ENCODE measurements at regions not wholly inside any gene's neighbourhood (a gene's known extent, or its start where the extent isn't known, plus 50 kb on each side); places are given as distances from the start of the nearest gene placed in this dataset.
"Not testable (repeated sequence)": the region's sequence is repeated elsewhere in the genome, so short reads cannot be mapped to it uniquely, and the experiment has no call there.

DNA sequence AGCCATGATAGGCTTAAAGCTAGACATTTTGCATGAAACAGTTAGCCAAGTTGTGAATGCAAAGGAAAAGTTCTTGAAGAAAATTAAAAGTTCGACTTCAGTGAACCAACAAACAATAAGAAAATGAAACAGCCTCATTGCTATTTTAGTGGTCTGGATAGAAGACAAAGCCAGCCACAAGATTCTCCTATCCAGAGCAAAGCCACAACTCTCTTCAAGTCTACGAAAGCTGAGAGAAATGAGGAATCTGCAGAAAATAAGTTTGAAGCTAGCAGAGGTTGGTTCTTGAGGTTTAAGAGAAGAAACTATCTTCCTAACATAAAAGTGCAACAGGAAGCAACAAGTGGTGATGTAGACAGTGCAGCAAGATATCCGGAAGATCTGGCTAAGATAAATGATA, 271.4 kb upstream of the GRM3 start:
- DNase-seq (ENCODE audit: extremely low read depth, low read depth) = no peak
- TF ChIP-seq, protein P1, sequence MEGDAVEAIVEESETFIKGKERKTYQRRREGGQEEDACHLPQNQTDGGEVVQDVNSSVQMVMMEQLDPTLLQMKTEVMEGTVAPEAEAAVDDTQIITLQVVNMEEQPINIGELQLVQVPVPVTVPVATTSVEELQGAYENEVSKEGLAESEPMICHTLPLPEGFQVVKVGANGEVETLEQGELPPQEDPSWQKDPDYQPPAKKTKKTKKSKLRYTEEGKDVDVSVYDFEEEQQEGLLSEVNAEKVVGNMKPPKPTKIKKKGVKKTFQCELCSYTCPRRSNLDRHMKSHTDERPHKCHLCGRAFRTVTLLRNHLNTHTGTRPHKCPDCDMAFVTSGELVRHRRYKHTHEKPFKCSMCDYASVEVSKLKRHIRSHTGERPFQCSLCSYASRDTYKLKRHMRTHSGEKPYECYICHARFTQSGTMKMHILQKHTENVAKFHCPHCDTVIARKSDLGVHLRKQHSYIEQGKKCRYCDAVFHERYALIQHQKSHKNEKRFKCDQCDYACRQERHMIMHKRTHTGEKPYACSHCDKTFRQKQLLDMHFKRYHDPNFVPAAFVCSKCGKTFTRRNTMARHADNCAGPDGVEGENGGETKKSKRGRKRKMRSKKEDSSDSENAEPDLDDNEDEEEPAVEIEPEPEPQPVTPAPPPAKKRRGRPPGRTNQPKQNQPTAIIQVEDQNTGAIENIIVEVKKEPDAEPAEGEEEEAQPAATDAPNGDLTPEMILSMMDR (IDR thresholded peaks at IDR 0.05; ENCODE audit: low read depth, low read length) = no peak

DNA sequence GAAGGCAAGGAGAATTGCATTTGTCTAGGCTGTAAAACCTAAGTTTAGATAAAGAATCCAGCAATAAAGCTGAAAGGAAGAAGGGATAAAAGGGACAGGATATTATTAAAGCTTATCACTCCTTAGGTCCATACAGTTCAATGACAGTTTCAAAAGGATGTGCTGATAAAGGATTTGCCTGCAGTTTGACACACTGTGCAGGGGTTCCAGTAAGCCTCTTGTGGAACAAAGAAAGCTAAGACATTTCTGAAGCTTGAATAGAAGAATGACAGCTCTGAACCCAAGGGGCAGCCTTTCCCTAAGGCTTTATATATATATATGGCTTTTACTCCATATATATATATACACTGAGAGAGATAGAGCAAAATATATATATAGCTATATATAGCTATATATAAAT, 276.8 kb upstream of the GRM3 start:
- DNase-seq (ENCODE audit: extremely low read depth, low read depth) = no peak
- TF ChIP-seq, protein P1 (IDR thresholded peaks at IDR 0.05; ENCODE audit: low read depth, low read length) = no peak

DNA sequence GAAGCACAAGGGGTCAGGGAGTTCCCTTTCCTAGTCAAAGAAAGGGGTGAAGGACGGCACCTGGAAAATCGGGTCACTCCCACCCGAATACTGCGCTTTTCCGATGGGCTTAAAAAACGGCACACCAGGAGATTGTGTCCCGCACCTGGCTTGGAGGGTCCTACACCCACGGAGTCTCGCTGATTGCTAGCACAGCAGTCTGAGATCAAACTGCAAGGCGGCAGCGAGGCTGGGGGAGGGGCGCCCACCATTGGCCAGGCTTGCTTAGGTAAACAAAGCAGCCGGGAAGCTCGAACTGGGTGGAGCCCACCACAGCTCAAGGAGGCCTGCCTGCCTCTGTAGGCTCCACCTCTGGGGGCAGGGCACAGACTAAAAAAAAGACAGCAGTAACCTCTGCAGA, 303.3 kb upstream of the GRM3 start:
- not testable (repeated sequence) for DNase-seq (ENCODE audit: extremely low read depth, low read depth)

DNA sequence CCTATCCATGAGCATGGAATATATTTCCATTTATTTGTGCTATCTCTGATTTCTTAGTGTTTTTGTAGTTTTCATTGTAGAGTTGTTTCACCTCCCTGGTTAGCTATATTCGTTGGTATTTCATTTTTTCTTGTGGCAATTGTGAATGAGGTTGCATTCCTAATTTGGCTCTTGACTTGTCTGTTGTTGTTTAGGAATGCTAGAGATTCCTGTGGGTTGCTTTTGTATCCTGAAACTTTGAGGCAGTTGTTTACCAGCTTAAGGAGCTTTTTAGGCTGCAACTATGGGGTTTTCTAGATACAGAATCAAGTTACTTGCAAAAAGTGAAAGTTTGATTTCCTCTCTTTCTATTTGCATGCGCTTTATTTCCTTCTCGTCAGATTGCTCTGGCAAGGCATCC, 304.7 kb upstream of the GRM3 start:
- DNase-seq (ENCODE audit: extremely low read depth, low read depth) = no peak
- TF ChIP-seq, protein P1 (IDR thresholded peaks at IDR 0.05; ENCODE audit: low read depth, low read length) = no peak

DNA sequence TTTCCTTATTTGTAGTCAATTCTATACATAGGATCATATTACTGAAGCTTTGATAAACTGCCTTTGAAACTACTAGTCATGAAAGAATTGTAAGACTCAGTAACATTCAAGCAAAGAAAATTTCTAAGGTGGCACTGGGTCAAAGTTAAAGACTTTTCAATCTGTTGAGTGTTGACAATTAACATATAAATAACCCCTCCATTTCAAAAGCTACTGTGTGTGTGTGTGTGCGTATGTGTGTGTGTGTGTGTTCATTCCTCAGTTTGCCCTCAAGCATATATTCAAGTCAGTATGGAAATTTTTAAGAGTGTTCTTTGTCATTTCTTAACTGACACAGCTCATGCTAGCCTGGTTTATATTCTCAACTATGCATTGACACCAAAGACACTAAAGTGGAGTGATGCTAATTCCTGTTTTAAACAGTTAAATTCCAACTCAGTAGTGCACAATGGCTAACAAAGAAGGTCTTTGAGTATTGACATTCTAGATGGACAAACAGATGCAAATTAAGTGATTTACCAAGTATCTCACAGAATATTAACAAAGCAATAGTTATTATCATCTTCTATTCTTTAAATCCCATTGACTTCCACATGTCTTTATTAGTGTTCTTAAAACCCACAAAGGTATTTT, 314.8 kb upstream of the GRM3 start:
- no peak for DNase-seq (ENCODE audit: extremely low read depth, low read depth)
- TF ChIP-seq, protein P1 (IDR thresholded peaks at IDR 0.05; ENCODE audit: low read depth, low read length) = no peak

DNA sequence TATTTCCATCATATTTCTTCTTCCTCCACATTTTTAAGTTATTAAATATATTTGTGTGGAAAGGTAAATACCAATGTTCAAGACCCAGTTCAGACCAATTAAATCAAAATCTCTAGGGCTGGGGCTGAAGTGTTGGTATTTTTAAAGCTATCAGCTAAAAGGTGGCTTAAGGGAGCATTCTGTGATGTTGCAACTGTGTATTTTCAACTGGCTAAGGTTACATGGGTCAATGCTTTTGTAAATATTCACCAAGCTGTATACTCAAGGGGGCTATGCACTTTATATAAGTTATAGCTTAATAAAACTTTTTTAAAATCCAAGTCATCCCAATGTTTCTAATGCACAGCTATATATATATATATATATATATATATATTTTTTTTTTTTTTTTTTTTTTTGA, 316.9 kb upstream of the GRM3 start:
- TF ChIP-seq, protein P1 (IDR thresholded peaks at IDR 0.05; ENCODE audit: low read depth, low read length) = no peak

DNA sequence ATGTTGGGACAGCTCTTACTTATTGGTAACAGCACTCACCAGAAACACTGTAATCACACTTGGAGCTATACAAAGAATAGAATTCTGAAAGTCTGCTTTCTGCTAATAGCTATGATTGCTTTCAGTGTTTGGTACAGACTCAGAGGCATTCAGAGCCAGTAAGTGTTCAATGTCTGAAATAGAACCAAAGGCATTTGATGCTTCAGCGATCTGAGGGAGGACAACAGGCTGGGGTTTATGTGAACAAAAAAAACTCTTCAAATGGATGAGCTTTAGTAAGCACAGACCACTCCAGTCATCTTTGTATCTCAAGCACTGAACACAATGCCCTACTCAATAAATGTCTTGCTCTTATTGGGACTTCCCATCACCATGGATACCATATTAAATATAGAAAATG, 322.8 kb upstream of the GRM3 start:
- TF ChIP-seq, protein P1 (IDR thresholded peaks at IDR 0.05; ENCODE audit: low read depth, low read length) = no peak

More for the DNA sequence above, 316.9 kb upstream of the GRM3 start:
- DNase-seq (ENCODE audit: extremely low read depth, low read depth) = no peak

DNA sequence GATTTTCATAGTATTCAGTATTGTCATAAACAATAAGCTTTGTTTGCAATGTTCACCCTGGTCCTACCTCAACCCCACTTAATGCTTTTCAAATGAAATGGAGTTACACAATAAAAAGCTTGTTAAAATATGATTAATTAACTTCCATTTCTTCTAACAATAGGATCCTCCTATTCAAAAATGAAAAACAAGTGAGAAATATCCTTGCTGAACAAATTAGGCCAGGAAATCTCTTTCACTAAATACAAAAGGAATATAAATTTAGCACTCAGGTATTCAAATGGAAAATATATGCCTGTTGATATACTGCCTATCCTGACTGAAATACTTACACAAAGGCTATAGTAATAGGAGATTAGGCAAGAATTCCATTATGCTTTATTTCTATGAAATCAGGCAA, 323.4 kb upstream of the GRM3 start:
- TF ChIP-seq, protein P1 (IDR thresholded peaks at IDR 0.05; ENCODE audit: low read depth, low read length) = no peak

More for the DNA sequence above, 322.8 kb upstream of the GRM3 start:
- DNase-seq (ENCODE audit: extremely low read depth, low read depth) = no peak

More for the DNA sequence above, 323.4 kb upstream of the GRM3 start:
- DNase-seq (ENCODE audit: extremely low read depth, low read depth) = no peak

Data from AG09319 (cell line).